ENCODE measurements at regions not wholly inside any gene's neighbourhood (a gene's known extent, or its start where the extent isn't known, plus 50 kb on each side); places are given as distances from the start of the nearest gene placed in this dataset.

- Histone ChIP-seq H3K36me3 (ENCODE audit: insufficient read depth, low read length) (no peaks in the 10 kb centered on the region), H3K4me3 (ENCODE audit: insufficient read depth, low read length) (no peak overlapping the region), H3K9me3 (ENCODE audit: low read depth, low read length) (no peaks in the 10 kb centered on the region), H3K4me1 (ENCODE audit: insufficient read depth, low read length) (peaks cover 3% of the 10 kb centered on the region), H4K20me1 (ENCODE audit: insufficient read depth, low read length) (no peaks in the 10 kb centered on the region), H3K4me2 (ENCODE audit: insufficient read depth, low read length) (peak overlapping the region; percentile 24), H3K79me2 (ENCODE audit: insufficient read depth, low read length) (peaks cover 2% of the 10 kb centered on the region), H3K27me3 (ENCODE audit: insufficient read depth, low read length) (no peaks in the 10 kb centered on the region), H3K27ac (ENCODE audit: low read depth, low read length) (no peak overlapping the region), H2AFZ (ENCODE audit: low read length) (no peak overlapping the region)
- TF ChIP-seq CTCF (IDR thresholded peaks at IDR 0.05; ENCODE audit: extremely low read depth, low read depth, low read length), result peak; percentile 85
- DNase-seq (ENCODE audit: insufficient read length, low spot score, missing footprints), result peak; percentile 62
Measured at GRCh38 chr6:130293800-130294199, 71.0 kb upstream of the SAMD3 start.

- H3K27ac ChIP-seq (ENCODE audit: low read depth, low read length), result no peak overlapping the region
- H3K9me3 ChIP-seq (ENCODE audit: low read depth, low read length), result no peaks in the 10 kb centered on the region
- no peaks in the 10 kb centered on the region for H3K36me3 ChIP-seq (ENCODE audit: insufficient read depth, low read length)
- TF ChIP-seq CTCF (IDR thresholded peaks at IDR 0.05; ENCODE audit: extremely low read depth, low read depth, low read length), result no peak
- H4K20me1 ChIP-seq (ENCODE audit: insufficient read depth, low read length), result no peaks in the 10 kb centered on the region
- H3K4me3 ChIP-seq (ENCODE audit: insufficient read depth, low read length), result no peak overlapping the region
- no peak overlapping the region for H2AFZ ChIP-seq (ENCODE audit: low read length)
- no peak for DNase-seq (ENCODE audit: insufficient read length, low spot score, missing footprints)
- no peaks in the 10 kb centered on the region for H3K4me1 ChIP-seq (ENCODE audit: insufficient read depth, low read length)
- H3K27me3 ChIP-seq (ENCODE audit: insufficient read depth, low read length), result no peaks in the 10 kb centered on the region
- no peak overlapping the region for H3K4me2 ChIP-seq (ENCODE audit: insufficient read depth, low read length)
- no peaks in the 10 kb centered on the region for H3K79me2 ChIP-seq (ENCODE audit: insufficient read depth, low read length)
Measured at GRCh38 chr6:130288065-130288464, 65.3 kb upstream of the SAMD3 start.

GRCh38 chr6:130282234-130282995 lies 59.7 kb upstream of the SAMD3 start:
- no peak for DNase-seq (ENCODE audit: insufficient read length, low spot score, missing footprints)
- Histone ChIP-seq H3K27ac (ENCODE audit: low read depth, low read length) (peak overlapping the region; percentile 30), H3K79me2 (ENCODE audit: insufficient read depth, low read length) (no peaks in the 10 kb centered on the region), H3K4me3 (ENCODE audit: insufficient read depth, low read length) (no peak overlapping the region), H3K4me2 (ENCODE audit: insufficient read depth, low read length) (peak overlapping the region; percentile 62), H3K4me1 (ENCODE audit: insufficient read depth, low read length) (no peaks in the 10 kb centered on the region), H3K27me3 (ENCODE audit: insufficient read depth, low read length) (no peaks in the 10 kb centered on the region), H3K9me3 (ENCODE audit: low read depth, low read length) (no peaks in the 10 kb centered on the region), H2AFZ (ENCODE audit: low read length) (no peak overlapping the region), H3K36me3 (ENCODE audit: insufficient read depth, low read length) (no peaks in the 10 kb centered on the region), H4K20me1 (ENCODE audit: insufficient read depth, low read length) (no peaks in the 10 kb centered on the region)
- TF ChIP-seq CTCF (IDR thresholded peaks at IDR 0.05; ENCODE audit: extremely low read depth, low read depth, low read length), result peak; percentile 66

GRCh38 chr6:130276507-130276906 lies 53.8 kb upstream of the SAMD3 start:
- TF ChIP-seq CTCF (IDR thresholded peaks at IDR 0.05; ENCODE audit: extremely low read depth, low read depth, low read length), result no peak
- no peak for DNase-seq (ENCODE audit: insufficient read length, low spot score, missing footprints)
- Histone ChIP-seq H3K9me3 (ENCODE audit: low read depth, low read length) (peaks cover 6% of the 10 kb centered on the region), H4K20me1 (ENCODE audit: insufficient read depth, low read length) (no peaks in the 10 kb centered on the region), H3K79me2 (ENCODE audit: insufficient read depth, low read length) (no peaks in the 10 kb centered on the region), H3K4me3 (ENCODE audit: insufficient read depth, low read length) (no peak overlapping the region), H3K4me1 (ENCODE audit: insufficient read depth, low read length) (no peaks in the 10 kb centered on the region), H3K36me3 (ENCODE audit: insufficient read depth, low read length) (no peaks in the 10 kb centered on the region), H3K27ac (ENCODE audit: low read depth, low read length) (no peak overlapping the region), H2AFZ (ENCODE audit: low read length) (no peak overlapping the region), H3K27me3 (ENCODE audit: insufficient read depth, low read length) (no peaks in the 10 kb centered on the region), H3K4me2 (ENCODE audit: insufficient read depth, low read length) (no peak overlapping the region)
